ENCODE measurements at regions not wholly inside any gene's neighbourhood (a gene's known extent, or its start where the extent isn't known, plus 50 kb on each side); places are given as distances from the start of the nearest gene placed in this dataset.

GRCh38 chr9:88691091-88691490, 156.1 kb downstream of the NXNL2 start:
- Mint-ChIP-seq H3K27ac (ENCODE audit: low read depth, unreplicated experiment) (no peak overlapping the region), H3K9me3 (ENCODE audit: unreplicated experiment) (no peaks in the 10 kb centered on the region), H3K4me3 (ENCODE audit: unreplicated experiment) (no peak overlapping the region), H3K36me3 (ENCODE audit: insufficient read depth, unreplicated experiment) (no peaks in the 10 kb centered on the region), H3K4me1 (ENCODE audit: insufficient read depth, unreplicated experiment) (no peaks in the 10 kb centered on the region), H3K27me3 (ENCODE audit: insufficient read depth, unreplicated experiment) (no peaks in the 10 kb centered on the region)
- POLR2A ChIA-PET: no interaction called here
- no peak for TF ChIP-seq CTCF (IDR thresholded peaks at IDR 0.05; ENCODE audit: unreplicated experiment)
- intact Hi-C loops (cut with micrococcal nuclease): no loop called here
- BruUV-seq (replicated peaks): no TSS peak
- CTCF ChIA-PET: no interaction called here
- no peak for DNase-seq (ENCODE audit: unreplicated experiment)

- no peak for DNase-seq (ENCODE audit: unreplicated experiment)
- intact Hi-C loops (cut with micrococcal nuclease): no loop called here
- BruUV-seq (replicated peaks): no TSS peak
- Mint-ChIP-seq H3K4me3 (ENCODE audit: unreplicated experiment) (no peak overlapping the region), H3K36me3 (ENCODE audit: insufficient read depth, unreplicated experiment) (no peaks in the 10 kb centered on the region), H3K27ac (ENCODE audit: low read depth, unreplicated experiment) (no peak overlapping the region), H3K4me1 (ENCODE audit: insufficient read depth, unreplicated experiment) (no peaks in the 10 kb centered on the region), H3K9me3 (ENCODE audit: unreplicated experiment) (no peaks in the 10 kb centered on the region), H3K27me3 (ENCODE audit: insufficient read depth, unreplicated experiment) (no peaks in the 10 kb centered on the region)
- POLR2A ChIA-PET: no interaction called here
- TF ChIP-seq CTCF (IDR thresholded peaks at IDR 0.05; ENCODE audit: unreplicated experiment): no peak
- CTCF ChIA-PET: no interaction called here
Measured at GRCh38 chr9:88691811-88692210, 156.8 kb downstream of the NXNL2 start.

GRCh38 chr9:88692827-88693226, 157.8 kb downstream of the NXNL2 start:
- H3K27me3 Mint-ChIP-seq (ENCODE audit: insufficient read depth, unreplicated experiment): no peaks in the 10 kb centered on the region
- no peaks in the 10 kb centered on the region for H3K9me3 Mint-ChIP-seq (ENCODE audit: unreplicated experiment)
- H3K4me1 Mint-ChIP-seq (ENCODE audit: insufficient read depth, unreplicated experiment): no peaks in the 10 kb centered on the region
- no peak overlapping the region for H3K27ac Mint-ChIP-seq (ENCODE audit: low read depth, unreplicated experiment)
- POLR2A ChIA-PET: no interaction called here
- no peak for DNase-seq (ENCODE audit: unreplicated experiment)
- no peaks in the 10 kb centered on the region for H3K36me3 Mint-ChIP-seq (ENCODE audit: insufficient read depth, unreplicated experiment)
- no peak for TF ChIP-seq CTCF (IDR thresholded peaks at IDR 0.05; ENCODE audit: unreplicated experiment)
- no peak overlapping the region for H3K4me3 Mint-ChIP-seq (ENCODE audit: unreplicated experiment)
- CTCF ChIA-PET: no interaction called here
- intact Hi-C loops (cut with micrococcal nuclease): no loop called here
- no TSS peak for BruUV-seq (replicated peaks)

GRCh38 chr9:88694625-88695024, 159.6 kb downstream of the NXNL2 start:
- no peaks in the 10 kb centered on the region for H3K4me1 Mint-ChIP-seq (ENCODE audit: insufficient read depth, unreplicated experiment)
- ChIA-PET POLR2A (no interaction called here), CTCF (no interaction called here)
- no peaks in the 10 kb centered on the region for H3K36me3 Mint-ChIP-seq (ENCODE audit: insufficient read depth, unreplicated experiment)
- no peak overlapping the region for H3K27ac Mint-ChIP-seq (ENCODE audit: low read depth, unreplicated experiment)
- TF ChIP-seq CTCF (IDR thresholded peaks at IDR 0.05; ENCODE audit: unreplicated experiment): no peak
- H3K9me3 Mint-ChIP-seq (ENCODE audit: unreplicated experiment): no peaks in the 10 kb centered on the region
- BruUV-seq (replicated peaks): no TSS peak
- H3K27me3 Mint-ChIP-seq (ENCODE audit: insufficient read depth, unreplicated experiment): no peaks in the 10 kb centered on the region
- no peak for DNase-seq (ENCODE audit: unreplicated experiment)
- H3K4me3 Mint-ChIP-seq (ENCODE audit: unreplicated experiment): no peak overlapping the region
- intact Hi-C loops (cut with micrococcal nuclease): no loop called here
